Stimulated activated CD4-positive, alpha-beta T cell treated with anti-CD3 and anti-CD28 coated beads, Interleukin-15, amount 100 ng/mL, for 1 hour (primary cell): ENCODE measurements at regions not wholly inside any gene's neighbourhood (a gene's known extent, or its start where the extent isn't known, plus 50 kb on each side); places are given as distances from the start of the nearest gene placed in this dataset.
"Not testable (repeated sequence)": the region's sequence is repeated elsewhere in the genome, so short reads cannot be mapped to it uniquely, and the experiment has no call there.

Experiments used
- DNase-seq, 2 donors: peaks; one replicate each; pipeline ENCODE4 v3.0.0-alpha.2; 2020; ENCODE audit warnings: low read depth in 1 of 2, low spot score in 1 of 2

DNA sequence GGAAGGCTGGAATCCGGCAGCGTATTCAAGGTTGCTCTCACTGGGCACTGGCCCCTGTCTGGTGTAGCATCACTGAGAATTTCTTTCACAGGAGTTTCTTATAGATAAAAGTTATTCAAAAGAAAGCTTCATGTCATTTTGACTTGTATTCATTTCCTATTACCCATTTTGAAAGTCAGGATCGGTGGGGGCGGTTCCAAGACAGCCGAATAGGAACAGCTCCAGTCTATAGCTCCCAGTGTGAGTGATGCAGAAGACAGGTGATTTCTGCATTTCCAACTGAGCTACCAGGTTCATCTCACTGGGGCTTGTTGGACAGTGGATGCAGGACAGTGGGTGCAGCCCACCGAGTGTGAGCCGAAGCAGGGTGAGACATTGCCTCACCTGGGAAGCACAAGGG, 51.5 kb upstream of the CDC42EP3 start:
- DNase-seq = not testable (repeated sequence)

DNA sequence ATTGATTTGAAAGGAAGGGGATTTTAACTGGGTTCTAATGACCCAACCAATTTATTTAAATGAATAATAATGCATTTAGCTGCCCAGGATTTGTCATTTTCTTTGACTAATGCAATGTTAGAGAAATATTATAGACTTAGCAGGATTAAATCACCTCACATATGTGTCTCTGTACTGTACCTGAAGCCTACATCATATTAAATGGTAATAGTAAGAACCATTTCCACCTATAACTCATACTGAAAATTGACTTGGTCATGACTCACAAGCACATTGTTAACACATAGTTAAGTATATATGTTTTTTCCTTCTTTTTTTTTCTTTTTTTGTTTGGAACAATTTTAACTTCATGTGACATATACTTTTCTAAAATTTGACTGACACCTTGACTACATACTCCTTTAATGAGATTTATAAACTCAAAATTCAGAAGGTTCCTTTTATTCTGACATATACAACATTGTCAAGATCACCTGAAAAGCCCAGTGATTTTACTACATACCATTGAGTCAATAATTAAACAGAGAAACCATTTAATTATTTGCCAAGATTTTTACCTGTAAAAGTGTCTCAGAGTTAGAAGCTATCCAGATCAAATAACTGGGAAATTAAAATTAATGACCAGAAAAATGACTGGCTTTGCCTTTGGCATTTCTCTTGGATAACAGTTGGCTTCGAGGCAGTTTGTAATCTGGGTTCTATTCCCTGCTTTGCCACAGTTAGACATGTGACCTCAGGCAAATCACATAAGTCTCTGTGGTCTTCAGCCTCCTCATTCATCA, 58.8 kb upstream of the CDC42EP3 start:
- no peak for DNase-seq

DNA sequence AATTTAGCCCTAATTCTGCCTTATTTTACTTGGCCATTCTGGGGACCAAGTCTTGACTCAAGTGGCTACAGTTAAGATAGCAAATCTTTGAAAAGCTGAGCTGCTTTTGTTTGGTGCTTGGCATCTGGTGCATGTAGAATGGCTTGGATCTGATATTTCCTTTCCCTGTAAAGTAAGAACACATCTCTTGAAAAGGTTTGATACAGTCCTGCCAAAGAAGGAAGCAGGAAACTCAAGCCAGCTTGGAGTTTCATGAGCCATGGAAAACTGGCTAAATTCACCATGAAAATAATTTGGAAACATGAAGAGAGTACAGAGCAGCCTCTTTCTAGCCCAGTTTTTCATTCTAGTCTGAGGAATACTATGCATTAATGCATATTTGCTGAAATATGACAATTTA, 61.0 kb upstream of the CDC42EP3 start:
- not testable (repeated sequence) for DNase-seq

DNA sequence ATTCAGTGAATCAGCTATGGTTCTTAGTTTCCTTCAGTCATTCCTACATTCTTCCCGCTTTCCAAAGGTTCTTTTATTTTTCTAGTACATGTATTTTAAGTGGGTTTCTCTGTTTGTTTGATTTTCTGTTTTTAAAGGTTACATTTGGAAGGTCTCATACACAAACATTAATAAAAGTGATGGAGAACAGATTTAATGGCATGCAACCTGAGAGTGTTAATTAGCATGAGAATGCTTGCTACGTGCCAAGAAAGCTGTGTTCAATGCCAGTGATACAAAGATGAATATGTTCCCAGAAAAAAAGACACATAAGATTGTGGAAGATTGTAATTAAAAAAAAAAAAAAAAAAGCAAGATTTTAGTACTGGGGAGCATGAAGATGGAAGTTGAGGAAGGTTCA, 61.8 kb upstream of the CDC42EP3 start:
- no peak for DNase-seq

DNA sequence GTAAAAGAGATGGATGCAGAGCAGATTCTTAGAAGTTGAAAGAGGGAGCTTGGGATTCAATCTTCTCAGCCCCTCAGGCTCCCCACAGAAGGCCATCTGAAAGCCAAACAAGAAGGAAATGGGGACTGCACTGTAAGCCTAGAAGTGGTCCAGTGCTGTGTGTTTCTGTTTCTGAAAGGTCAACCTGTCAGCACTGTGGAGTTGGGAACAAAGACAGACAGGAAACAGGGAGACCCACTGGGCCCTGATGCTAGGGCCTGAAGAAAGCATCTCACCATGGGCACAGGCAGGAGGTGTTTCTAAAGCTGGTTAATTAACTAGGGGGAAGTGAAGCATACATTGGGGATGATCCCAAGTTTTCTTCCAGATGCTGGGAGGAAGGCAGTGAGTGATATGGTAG, 62.5 kb upstream of the CDC42EP3 start:
- DNase-seq = not testable (repeated sequence)

DNA sequence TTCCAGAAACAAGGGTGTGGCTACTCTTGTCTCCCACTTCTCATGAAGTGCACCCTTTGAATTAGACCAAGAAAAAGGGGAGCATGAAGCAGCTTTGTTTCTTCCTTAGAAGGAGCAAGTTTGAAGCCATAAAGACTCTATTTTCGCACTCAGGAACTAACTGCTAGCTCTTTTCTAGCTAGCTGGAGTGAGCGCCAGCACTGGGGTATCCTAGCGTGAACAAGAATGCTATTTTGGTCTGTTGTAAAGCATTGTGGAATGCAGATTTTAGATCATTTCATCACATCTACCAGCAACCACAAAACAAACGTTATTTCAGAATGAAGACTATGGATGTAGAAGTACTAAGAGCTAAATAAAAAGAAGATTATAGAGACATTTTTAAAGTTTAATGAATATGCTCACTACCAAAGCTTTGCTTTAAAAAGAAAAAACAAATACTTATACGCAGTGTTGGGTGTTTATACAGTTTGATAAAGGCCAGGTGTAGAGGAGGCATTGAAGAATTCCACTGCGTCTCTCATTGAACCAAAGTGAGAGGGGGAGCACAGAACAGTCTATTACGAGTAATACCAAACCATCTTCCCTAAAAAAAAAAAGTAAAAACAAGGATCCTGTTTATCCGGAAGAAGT, 63.6 kb upstream of the CDC42EP3 start:
- DNase-seq = not testable (repeated sequence)

DNA sequence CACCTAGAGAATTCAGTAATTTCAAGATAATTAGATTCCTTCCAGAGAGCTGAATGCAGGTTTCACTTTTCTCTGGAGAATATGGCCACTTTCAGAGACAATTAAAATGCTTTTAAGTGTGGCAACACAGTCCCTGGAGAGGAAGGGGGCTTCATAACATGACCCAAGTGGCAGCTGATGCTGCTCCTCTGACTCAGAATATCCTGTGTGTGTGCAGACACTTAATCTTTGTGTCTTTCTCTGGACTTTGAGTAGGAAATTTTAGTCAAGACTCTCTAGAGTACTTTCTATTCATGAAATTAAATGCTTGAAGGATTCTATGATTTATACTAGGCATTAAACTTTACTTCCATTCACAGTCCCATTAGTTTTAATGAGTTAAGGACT, 64.1 kb upstream of the CDC42EP3 start:
- not testable (repeated sequence) for DNase-seq

DNA sequence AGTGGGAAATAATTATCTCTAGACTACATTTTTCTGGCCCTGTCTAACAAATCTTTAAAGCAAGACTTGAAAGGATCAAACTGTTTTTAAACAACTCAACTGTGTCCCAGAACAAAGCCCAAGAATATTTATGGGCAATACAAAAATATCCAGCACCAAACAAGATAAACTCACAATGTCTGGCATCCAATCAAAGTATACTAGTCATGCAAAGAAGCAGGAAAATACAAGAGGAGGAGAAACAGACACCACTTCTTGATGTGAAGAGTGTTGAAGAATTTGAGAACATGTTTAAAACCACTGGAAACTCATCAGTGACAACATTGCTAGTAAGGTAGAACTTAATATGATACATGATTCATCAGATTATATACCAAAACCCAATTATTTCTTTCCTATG, 66.1 kb upstream of the CDC42EP3 start:
- DNase-seq = no peak

DNA sequence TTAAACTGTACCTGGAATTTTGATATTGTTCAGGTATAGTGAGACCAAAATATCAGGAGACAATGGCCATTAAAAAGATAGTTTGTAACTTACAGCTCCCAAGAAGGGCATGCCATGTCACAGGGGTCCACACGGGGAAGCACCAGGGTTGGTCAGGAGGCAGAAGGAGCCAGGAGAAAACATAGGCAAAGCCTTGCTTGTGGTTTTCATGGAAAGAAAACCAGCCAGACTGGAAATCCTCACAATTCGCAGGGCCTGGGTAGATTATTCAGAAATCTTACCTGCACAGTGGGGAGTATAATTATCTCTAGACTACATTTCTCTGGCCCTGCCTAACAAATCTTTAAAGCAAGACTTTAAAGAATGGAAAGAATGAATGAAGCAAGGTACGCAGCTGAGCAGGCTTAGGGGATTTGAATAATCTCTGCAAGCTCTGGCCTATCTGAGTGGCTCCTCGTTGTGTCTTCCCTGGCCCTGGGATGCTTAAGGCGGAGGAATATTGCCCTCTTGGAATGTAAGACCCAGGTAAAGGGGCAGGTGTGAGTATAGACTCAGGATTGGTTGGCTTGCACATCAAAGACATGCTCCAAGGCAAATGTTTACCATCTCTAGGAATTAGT, 66.9 kb upstream of the CDC42EP3 start:
- no peak for DNase-seq

DNA sequence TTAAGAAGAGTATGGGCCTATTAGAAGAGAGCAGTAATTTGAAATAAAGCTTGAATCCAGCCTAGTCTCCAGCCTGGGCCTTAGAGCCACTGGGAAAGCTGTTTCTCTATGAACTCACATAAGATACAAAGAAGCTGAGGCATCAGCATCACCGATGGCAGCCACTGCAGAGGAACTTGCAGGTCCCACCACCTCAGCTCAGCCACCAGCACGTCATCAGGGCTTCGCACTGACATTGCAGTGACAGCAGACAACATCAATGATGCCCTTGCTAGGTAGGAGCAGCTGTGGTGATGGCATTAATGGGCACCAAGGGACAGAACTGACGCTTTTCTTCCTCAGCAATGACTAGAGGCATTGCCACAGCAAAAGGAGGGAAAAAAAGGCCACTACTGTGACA, 67.7 kb upstream of the CDC42EP3 start:
- no peak for DNase-seq

DNA sequence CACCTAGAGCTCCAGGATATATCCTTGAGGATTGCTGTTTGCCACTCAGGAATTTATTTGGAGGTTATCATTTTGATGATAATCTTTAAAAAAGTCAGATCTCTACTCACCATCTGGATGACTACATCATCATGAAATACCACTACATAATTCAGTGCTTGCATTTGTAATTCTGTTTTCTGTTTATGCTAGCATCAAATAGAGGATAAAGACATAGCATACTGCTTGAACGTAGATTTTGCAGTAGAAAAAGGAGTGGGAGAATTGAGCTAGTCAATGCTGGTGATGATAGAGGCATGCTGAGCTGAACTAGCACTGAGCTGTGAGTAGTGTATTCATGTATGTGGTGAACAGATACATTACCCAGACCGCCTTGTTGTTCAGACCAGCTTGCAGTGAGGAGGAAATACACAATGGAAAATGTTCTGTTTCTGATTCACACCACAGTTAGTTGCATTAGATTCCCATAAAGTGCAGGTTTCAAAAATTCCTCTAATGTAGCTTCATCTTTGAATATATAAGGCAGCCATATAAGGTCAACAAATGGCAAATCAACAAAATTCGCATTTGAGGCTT, 68.8 kb upstream of the CDC42EP3 start:
- no peak for DNase-seq

DNA sequence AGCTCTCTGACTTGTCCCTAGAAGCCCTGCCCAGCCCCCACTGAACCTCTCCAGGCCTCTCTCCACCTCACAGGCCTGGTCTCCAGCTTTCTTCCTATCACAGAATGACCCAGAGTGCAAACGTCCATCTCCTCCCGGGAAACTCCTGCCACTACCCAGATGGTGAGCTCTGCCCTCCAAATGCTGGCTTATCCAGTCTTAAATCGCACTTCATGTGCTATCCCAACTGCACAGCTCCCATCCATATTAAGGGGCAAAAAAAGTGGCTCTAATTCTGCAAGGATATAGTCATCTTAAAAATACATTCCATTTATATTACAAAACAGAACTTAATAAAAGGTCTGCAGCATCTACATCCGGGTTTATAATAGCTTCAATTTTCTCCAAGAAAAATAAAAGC, 70.8 kb upstream of the CDC42EP3 start:
- DNase-seq = no peak

DNA sequence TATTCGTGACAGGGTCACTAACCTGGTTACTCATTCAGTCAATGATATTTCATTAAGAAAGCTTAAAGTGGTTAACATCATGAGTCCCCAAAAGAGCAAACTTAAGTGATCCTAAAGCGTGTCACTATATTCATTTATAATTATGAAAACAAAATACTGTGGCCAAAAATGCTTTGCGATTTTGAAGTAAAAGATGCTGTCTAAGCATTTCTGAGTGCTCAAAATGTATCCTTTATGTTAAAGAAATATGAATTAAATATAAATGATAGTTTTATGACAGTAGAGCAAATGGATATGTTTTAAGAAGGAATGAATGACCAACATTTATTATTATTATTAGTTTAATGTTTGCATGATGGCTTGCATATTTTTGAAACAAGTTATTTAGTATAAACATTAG, 72.6 kb upstream of the CDC42EP3 start:
- DNase-seq = no peak

DNA sequence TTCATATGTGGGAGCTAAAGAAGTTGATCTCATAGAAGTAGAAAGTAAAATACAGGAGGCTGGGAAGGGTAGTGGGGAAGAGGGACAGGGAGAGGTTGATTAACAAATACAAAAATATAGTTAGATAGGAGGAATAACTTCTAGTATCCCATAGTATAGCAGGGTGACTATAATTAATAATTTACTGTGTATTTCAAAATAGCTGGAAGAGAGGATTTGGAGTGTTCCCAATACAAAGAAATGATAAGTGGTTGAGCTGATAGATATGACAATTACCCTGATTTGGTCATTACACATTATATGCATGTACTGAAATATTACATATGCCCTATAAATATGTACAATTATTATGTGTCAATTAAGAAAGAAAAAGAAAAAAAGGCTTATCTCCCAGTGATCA, 73.5 kb upstream of the CDC42EP3 start:
- not testable (repeated sequence) for DNase-seq

DNA sequence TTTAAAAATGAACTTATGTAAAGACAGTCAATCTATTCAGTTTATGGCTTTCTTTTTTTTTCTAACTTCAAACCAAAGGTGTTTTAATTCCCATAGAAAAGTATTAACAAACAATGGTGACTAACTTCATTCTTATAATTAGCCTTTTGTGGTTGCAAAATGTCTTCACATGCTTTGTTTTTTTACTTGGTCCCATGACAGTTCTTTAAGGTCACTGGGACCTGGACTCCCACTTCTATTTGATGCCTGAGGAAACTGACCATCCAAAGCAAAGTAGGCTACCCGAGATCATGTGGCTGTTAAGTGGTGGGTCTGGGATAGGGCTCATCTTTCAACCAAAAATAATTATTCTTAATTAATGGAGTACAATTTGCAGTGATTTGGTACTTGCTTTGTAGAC, 74.6 kb upstream of the CDC42EP3 start:
- DNase-seq = not testable (repeated sequence)

DNA sequence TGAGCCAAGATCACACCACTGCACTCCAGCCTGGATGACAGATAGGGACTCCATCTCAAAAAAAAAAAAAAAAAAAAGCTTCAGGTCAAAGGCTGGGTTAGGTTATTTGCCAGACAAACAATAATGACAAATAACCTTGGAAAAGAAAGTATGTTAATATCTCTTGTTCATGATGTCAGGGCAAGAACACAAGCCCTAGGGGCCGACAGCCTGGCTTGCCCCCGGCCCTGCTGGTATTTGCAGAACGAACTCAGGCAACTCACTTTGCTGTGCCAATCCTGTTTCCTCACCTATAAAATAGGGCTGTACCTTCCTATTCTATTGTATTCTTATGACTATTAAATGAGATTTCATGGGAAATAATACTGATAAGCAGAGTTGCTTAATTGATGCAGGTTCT, 75.4 kb upstream of the CDC42EP3 start:
- DNase-seq = no peak

DNA sequence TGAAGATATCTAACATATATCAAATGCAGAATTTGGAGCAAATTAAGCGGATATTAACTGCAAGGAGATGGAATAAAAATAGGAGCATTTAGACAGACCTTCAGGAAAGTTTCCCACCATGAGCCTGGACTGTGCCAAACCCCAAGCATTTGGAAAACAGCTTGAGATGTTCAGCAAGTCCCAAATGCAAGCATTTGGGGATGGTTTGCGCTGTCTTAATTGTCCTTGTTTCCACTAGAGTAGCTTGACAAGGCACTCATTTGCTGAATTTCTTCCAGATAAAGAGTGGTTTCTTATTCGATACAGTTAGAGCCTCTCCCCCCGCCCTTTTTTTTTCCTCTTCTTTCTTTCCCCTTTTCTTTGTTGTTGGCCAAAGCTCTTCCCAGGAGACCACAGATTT, 77.1 kb upstream of the CDC42EP3 start:
- DNase-seq = no peak

DNA sequence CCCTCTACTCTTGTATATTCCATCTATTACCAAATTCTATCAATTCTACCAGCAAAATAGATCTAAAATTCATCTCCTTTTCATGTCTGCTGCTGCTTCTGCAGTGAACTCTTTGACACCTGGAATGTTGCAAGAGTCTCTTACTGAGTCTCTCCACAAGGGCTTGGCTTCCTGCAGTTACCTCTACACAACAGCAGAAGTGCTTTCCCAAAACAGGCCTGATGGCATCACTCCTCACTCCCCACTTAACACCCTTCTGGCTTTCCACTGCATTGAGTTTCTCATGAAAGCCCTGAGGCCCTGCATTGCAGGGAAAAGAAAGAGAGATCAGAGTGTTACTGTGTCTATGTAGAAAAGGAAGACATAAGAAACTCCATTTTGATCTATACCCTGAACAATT, 78.8 kb upstream of the CDC42EP3 start:
- not testable (repeated sequence) for DNase-seq

DNA sequence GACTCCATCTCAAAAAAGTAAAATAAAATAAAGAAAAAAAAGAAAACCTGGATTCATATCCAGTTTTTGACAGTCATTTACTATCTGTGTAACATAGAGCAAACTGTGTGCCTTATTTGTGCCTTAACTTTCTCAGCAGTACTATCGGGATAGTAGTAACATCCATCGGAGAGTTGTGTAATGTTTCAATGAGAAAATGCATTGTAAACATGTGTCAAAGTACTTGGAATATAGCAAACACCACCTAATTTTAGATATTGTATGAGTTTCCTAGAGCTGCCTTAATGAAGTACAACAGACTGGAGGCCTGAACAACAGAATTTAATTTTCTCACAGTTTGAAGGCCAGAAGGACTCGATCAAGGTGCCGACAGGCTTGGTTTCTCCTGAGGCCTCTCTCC, 81.3 kb upstream of the CDC42EP3 start:
- no peak for DNase-seq

DNA sequence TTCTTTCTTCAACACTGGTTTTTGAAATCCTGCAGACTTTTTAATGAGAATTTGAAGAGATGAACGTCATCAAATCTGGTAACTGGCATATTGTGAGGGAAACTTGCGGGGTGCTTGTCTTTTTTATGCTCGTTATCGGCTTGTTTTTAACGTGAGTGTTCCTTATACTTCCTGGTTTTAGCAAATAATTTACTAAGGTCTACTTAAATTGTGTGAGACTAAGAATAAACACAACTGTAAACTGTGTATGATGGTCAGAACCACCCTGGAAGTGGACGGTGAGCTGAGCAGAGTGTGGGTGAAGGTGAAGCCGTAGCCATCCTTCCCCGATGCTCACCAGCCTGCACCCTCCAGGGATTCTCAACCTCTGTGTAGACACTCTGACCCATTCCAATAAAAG, 82.3 kb upstream of the CDC42EP3 start:
- DNase-seq = no peak

DNA sequence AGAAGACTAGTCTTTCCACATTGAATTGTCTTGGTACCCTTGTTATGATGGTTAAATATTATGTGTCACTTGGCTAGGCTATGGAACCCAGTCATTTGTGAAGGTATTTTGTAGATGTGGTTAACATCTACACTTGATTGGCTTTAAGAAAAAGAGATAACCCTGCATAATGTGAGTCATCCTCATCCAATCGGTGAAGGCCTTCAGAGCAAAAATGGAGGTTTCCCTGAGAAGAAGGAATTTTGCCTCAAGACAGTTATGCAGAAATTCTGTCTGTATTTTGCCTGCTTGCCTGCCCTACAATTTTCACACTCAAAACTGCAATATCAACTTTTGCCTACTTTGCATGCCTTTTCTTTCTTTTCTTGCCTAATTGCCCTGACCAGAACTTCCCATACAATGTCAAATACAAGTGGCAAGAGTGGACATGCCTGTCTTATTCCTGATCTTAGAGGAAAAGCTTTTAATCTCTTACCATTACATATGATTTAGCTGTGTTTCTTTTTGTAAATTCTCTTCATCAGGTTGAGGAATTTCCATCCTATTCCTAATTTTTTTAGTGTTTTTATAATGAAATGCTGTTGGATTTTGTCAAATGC, 84.6 kb upstream of the CDC42EP3 start:
- not testable (repeated sequence) for DNase-seq

DNA sequence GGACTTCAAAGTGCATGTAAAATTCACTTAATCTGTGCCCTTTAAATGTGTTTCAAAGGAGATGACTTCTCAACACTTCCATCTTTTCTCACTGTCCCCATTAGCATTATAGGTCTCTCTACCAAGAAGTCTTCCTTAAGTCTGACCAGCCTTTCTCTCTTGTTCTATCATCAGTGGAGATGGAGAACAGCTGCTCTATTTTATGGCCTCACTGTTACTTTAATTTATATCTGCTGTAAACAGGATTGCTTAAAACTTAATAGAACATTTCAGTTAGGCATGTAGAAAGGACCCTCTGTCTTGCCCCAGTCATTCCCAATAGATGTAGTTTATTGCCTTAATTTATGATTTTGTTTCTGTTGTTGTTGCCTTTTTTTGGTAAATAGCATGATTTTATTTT, 86.0 kb upstream of the CDC42EP3 start:
- not testable (repeated sequence) for DNase-seq
